Mesothelial cell of epicardium (in vitro differentiated cells): ENCODE measurements at regions not wholly inside any gene's neighbourhood (a gene's known extent, or its start where the extent isn't known, plus 50 kb on each side); places are given as distances from the start of the nearest gene placed in this dataset.

ENCODE experiments used
- DNase-seq, 2 experiments: peaks; one replicate each; pipeline ENCODE4 v3.0.0; 2021; ENCODE audit warnings: low spot score in 2 of 2; ENCODE audit not compliant: unreplicated experiment in 2 of 2
- H3K27ac Mint-ChIP-seq: 2 replicates; pipeline ENCODE4 v1.8.0; 2021; ENCODE audit warnings: mixed read lengths
- H3K27me3 Mint-ChIP-seq: 2 replicates; pipeline ENCODE4 v1.8.0; 2021; ENCODE audit warnings: low read depth, mixed read lengths
- H3K36me3 Mint-ChIP-seq: 2 replicates; pipeline ENCODE4 v1.8.0; 2021; ENCODE audit warnings: mixed read lengths
- H3K4me1 Mint-ChIP-seq: 2 replicates; pipeline ENCODE4 v1.8.0; 2021; ENCODE audit warnings: mixed read lengths
- H3K4me3 Mint-ChIP-seq: 2 replicates; pipeline ENCODE4 v1.8.0; 2021; ENCODE audit warnings: mild to moderate bottlenecking, moderate library complexity, mixed read lengths
- H3K9me3 Mint-ChIP-seq: 2 replicates; pipeline ENCODE4 v1.8.0; 2021; ENCODE audit warnings: mixed read lengths
- CTCF ChIP-seq: fragments of 200-600 bp; sonication (generic); IDR thresholded peaks from one replicate; pipeline ENCODE4 v1.5.0; 2021; ENCODE audit warnings: antibody characterized with exemption; ENCODE audit not compliant: unreplicated experiment

- no peak overlapping the region for H3K27ac Mint-ChIP-seq
- no peak overlapping the region for H3K4me3 Mint-ChIP-seq
- no peaks in the 10 kb centered on the region for H3K4me1 Mint-ChIP-seq
- peaks cover 9% of the 10 kb centered on the region for H3K9me3 Mint-ChIP-seq
- no peaks in the 10 kb centered on the region for H3K36me3 Mint-ChIP-seq
- peaks cover 10% of the 10 kb centered on the region for H3K27me3 Mint-ChIP-seq
- no peak for TF ChIP-seq CTCF
- no peak for DNase-seq
Measured at GRCh38 chr13:77383097-77383496, 56.2 kb upstream of the MYCBP2 start.

DNA sequence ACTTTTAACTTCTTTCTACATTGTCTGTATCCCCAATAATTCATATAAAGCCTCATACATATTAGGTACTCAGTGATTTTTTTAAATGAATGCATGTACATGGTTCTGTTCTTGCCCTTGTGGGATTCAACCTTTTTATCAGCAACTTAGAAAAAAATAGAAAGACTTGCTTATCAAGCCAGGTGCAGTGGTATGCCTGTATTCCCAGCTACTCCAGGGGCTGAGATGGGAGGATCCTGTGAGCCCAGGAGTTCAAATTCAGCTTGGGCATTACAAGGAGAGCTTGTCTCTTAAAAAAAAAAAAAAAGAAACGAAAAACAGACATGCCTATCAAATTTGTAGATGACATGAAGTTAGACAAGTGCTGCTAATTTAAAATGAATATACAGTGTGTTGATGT lies 54.2 kb upstream of the MYCBP2 start:
- TF ChIP-seq CTCF, result no peak
- H3K27ac Mint-ChIP-seq, result no peak overlapping the region
- H3K4me1 Mint-ChIP-seq, result no peaks in the 10 kb centered on the region
- no peaks in the 10 kb centered on the region for H3K36me3 Mint-ChIP-seq
- H3K9me3 Mint-ChIP-seq, result peaks cover 9% of the 10 kb centered on the region
- no peak for DNase-seq
- H3K4me3 Mint-ChIP-seq, result no peak overlapping the region
- peaks cover 4% of the 10 kb centered on the region for H3K27me3 Mint-ChIP-seq

DNA sequence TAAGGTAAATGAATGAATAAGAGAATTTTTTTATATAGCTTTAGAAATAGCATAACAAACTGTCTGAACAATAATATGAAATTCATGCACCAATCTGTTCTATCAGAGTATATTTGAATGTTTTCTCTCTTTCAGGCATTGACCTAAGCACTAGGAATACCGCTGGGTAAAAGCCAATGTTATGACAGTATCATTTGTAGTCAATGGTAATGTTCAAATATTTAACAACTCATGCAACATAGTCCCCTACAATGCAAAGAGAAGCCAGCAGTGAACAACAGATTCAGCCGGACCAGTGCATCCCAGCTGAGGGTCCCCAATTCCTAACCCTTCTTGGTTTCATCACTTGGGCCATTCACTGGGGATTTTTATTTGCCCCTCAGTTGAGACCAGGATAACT lies 52.6 kb upstream of the MYCBP2 start:
- no peaks in the 10 kb centered on the region for H3K9me3 Mint-ChIP-seq
- H3K27ac Mint-ChIP-seq, result no peak overlapping the region
- no peaks in the 10 kb centered on the region for H3K36me3 Mint-ChIP-seq
- TF ChIP-seq CTCF, result no peak
- no peak for DNase-seq
- no peaks in the 10 kb centered on the region for H3K4me1 Mint-ChIP-seq
- H3K4me3 Mint-ChIP-seq, result no peak overlapping the region
- H3K27me3 Mint-ChIP-seq, result peaks cover 4% of the 10 kb centered on the region

DNA sequence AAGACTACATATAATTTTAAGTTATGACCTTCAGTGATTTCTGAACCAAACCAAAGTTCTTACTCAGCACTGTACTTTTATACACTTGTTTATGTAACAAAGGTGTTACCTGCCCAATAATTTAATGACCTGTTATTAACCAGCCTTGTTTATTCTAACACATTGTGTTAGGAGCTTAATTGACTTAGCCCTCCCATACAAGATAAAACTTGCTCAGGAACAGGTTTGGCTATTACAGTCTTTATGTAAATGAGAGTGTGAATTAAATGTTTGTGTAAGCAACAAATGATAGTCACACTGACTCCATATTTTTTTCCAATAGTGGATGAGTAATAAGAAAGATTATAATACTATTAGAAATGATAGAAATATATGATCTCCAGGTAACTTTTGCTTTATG lies 51.8 kb upstream of the MYCBP2 start:
- no peak overlapping the region for H3K27ac Mint-ChIP-seq
- TF ChIP-seq CTCF, result no peak
- H3K27me3 Mint-ChIP-seq, result peaks cover 4% of the 10 kb centered on the region
- H3K4me3 Mint-ChIP-seq, result no peak overlapping the region
- no peak for DNase-seq
- no peaks in the 10 kb centered on the region for H3K36me3 Mint-ChIP-seq
- H3K9me3 Mint-ChIP-seq, result no peaks in the 10 kb centered on the region
- no peaks in the 10 kb centered on the region for H3K4me1 Mint-ChIP-seq

- no peaks in the 10 kb centered on the region for H3K4me1 Mint-ChIP-seq
Measured at GRCh38 chr13:77377016-77377415, 50.1 kb upstream of the MYCBP2 start.

More at GRCh38 chr13:77377016-77377415, 50.1 kb upstream of the MYCBP2 start:
- peaks cover 2% of the 10 kb centered on the region for H3K27me3 Mint-ChIP-seq
- no peak for DNase-seq
- H3K4me3 Mint-ChIP-seq, result no peak overlapping the region
- TF ChIP-seq CTCF, result no peak
- H3K27ac Mint-ChIP-seq, result no peak overlapping the region
- H3K36me3 Mint-ChIP-seq, result no peaks in the 10 kb centered on the region
- H3K9me3 Mint-ChIP-seq, result no peaks in the 10 kb centered on the region
